HepG2 (cell line): ENCODE measurements at regions not wholly inside any gene's neighbourhood (a gene's known extent, or its start where the extent isn't known, plus 50 kb on each side); places are given as distances from the start of the nearest gene placed in this dataset.
"Not testable (repeated sequence)": the region's sequence is repeated elsewhere in the genome, so short reads cannot be mapped to it uniquely, and the experiment has no call there.

Source experiments
- FOXM1 ChIP-seq: sonication (generic); formaldehyde crosslinking; IDR thresholded peaks from 2 replicates; pipeline ENCODE4 v1.5.0; 2020; ENCODE audit warnings: missing genetic modification reagents
- HMGA1 ChIP-seq: sonication (generic); formaldehyde crosslinking; conservative IDR thresholded peaks from 2 replicates; pipeline ENCODE4 v1.4.0; 2020; ENCODE audit warnings: missing genetic modification reagents
- IRF2 ChIP-seq: IDR thresholded peaks from 2 replicates; pipeline ENCODE4 v1.6.1; 2018; ENCODE audit warnings: missing genetic modification reagents, missing compliant biosample characterization
- POLR2A ChIP-seq, 2 experiments: IDR thresholded peaks; 2 replicates each; pipeline ENCODE4 v1.6.1; 2011; ENCODE audit warnings: low read depth in 2 of 2, low read length in 2 of 2, mild to moderate bottlenecking in 1 of 2, moderate library complexity in 1 of 2; ENCODE audit not compliant: insufficient read depth in 1 of 2
- RAD21 ChIP-seq: fragments of 450-650 bp; formaldehyde crosslinking; IDR thresholded peaks from 2 replicates; pipeline ENCODE4 v1.5.0; 2020; ENCODE audit warnings: mild to moderate bottlenecking
- SP140L ChIP-seq: sonication (generic); formaldehyde crosslinking; IDR thresholded peaks from 2 replicates; pipeline ENCODE4 v1.4.0; 2020; ENCODE audit warnings: missing genetic modification reagents, borderline replicate concordance
- TAF1 ChIP-seq: sonication (generic); formaldehyde crosslinking; IDR thresholded peaks from 2 replicates; pipeline ENCODE4 v1.4.0; 2020; ENCODE audit warnings: missing genetic modification reagents
- ZBTB21 ChIP-seq: sonication (generic); formaldehyde crosslinking; IDR thresholded peaks from 2 replicates; pipeline ENCODE4 v1.4.0; 2020; ENCODE audit warnings: missing genetic modification reagents
- ZNF737 ChIP-seq: sonication (generic); formaldehyde crosslinking; IDR thresholded peaks from 2 replicates; pipeline ENCODE4 v1.5.0; 2020; ENCODE audit warnings: missing genetic modification reagents, mild to moderate bottlenecking, borderline replicate concordance
- TF ChIP-seq, protein P1 (sequence below): sonication (generic); formaldehyde crosslinking; IDR thresholded peaks from 2 replicates; pipeline ENCODE4 v1.4.0; 2020; ENCODE audit warnings: missing genetic modification reagents, borderline replicate concordance
- TF ChIP-seq, protein P2 (sequence below): sonication (generic); formaldehyde crosslinking; IDR thresholded peaks from 2 replicates; pipeline ENCODE4 v1.8.1; 2023; ENCODE audit warnings: mild to moderate bottlenecking, missing genetic modification reagents
- TF ChIP-seq, protein P3 (sequence below): sonication (generic); formaldehyde crosslinking; IDR thresholded peaks from 2 replicates; pipeline ENCODE4 v1.5.0; 2020; ENCODE audit warnings: mild to moderate bottlenecking, missing genetic modification reagents, moderate library complexity
- TF ChIP-seq, protein P4 (sequence below): sonication (generic); formaldehyde crosslinking; IDR thresholded peaks from 2 replicates; pipeline ENCODE4 v1.8.0; 2022; ENCODE audit warnings: mild to moderate bottlenecking, missing genetic modification reagents, moderate library complexity
- TF ChIP-seq, protein P5 (sequence below): sonication (generic); formaldehyde crosslinking; conservative IDR thresholded peaks from 2 replicates; pipeline ENCODE4 v1.8.0; 2022; ENCODE audit warnings: low read depth, missing genetic modification reagents

DNA sequence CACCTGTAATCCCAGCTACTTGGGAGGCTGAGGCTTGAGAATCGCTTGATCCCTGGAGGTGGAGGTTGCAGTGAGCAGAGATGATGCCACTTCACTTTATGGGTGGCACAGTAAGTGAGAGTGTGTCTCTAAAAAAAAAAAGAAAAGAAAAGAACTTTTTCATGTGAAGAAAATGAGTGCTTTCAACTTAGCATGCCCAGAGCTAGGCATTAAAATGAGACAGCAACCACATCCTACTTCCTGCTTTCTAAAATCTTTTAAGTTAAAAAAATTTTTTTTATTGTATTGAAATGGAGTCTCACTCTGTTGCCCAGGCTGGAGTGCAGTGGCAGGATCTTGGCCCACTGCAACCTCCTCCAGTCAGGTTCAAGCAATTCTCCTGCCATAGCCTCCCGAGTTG, 170.4 kb upstream of the NOTCH2NLA start:
- not testable (repeated sequence) for TF ChIP-seq POLR2A (IDR thresholded peaks at IDR 0.05; ENCODE audit: insufficient read depth in 1 of 2, low read depth in 2 of 2, low read length in 2 of 2); SP140L (CRISPR knock-in tag); RAD21 (CRISPR knock-in tag); ZBTB21 (CRISPR knock-in tag); IRF2 (CRISPR knock-in tag); TAF1; HMGA1 (CRISPR knock-in tag); ZNF737 (CRISPR knock-in tag); FOXM1 (CRISPR knock-in tag)
- TF ChIP-seq, protein P1, sequence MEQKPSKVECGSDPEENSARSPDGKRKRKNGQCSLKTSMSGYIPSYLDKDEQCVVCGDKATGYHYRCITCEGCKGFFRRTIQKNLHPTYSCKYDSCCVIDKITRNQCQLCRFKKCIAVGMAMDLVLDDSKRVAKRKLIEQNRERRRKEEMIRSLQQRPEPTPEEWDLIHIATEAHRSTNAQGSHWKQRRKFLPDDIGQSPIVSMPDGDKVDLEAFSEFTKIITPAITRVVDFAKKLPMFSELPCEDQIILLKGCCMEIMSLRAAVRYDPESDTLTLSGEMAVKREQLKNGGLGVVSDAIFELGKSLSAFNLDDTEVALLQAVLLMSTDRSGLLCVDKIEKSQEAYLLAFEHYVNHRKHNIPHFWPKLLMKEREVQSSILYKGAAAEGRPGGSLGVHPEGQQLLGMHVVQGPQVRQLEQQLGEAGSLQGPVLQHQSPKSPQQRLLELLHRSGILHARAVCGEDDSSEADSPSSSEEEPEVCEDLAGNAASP, result not testable (repeated sequence)
- TF ChIP-seq, protein P2, sequence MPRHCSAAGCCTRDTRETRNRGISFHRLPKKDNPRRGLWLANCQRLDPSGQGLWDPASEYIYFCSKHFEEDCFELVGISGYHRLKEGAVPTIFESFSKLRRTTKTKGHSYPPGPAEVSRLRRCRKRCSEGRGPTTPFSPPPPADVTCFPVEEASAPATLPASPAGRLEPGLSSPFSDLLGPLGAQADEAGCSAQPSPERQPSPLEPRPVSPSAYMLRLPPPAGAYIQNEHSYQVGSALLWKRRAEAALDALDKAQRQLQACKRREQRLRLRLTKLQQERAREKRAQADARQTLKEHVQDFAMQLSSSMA, result not testable (repeated sequence)
- TF ChIP-seq, protein P3, sequence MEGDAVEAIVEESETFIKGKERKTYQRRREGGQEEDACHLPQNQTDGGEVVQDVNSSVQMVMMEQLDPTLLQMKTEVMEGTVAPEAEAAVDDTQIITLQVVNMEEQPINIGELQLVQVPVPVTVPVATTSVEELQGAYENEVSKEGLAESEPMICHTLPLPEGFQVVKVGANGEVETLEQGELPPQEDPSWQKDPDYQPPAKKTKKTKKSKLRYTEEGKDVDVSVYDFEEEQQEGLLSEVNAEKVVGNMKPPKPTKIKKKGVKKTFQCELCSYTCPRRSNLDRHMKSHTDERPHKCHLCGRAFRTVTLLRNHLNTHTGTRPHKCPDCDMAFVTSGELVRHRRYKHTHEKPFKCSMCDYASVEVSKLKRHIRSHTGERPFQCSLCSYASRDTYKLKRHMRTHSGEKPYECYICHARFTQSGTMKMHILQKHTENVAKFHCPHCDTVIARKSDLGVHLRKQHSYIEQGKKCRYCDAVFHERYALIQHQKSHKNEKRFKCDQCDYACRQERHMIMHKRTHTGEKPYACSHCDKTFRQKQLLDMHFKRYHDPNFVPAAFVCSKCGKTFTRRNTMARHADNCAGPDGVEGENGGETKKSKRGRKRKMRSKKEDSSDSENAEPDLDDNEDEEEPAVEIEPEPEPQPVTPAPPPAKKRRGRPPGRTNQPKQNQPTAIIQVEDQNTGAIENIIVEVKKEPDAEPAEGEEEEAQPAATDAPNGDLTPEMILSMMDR (CRISPR knock-in tag), result not testable (repeated sequence)
- TF ChIP-seq, protein P4, sequence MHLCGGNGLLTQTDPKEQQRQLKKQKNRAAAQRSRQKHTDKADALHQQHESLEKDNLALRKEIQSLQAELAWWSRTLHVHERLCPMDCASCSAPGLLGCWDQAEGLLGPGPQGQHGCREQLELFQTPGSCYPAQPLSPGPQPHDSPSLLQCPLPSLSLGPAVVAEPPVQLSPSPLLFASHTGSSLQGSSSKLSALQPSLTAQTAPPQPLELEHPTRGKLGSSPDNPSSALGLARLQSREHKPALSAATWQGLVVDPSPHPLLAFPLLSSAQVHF (CRISPR knock-in tag), result not testable (repeated sequence)
- TF ChIP-seq, protein P5, sequence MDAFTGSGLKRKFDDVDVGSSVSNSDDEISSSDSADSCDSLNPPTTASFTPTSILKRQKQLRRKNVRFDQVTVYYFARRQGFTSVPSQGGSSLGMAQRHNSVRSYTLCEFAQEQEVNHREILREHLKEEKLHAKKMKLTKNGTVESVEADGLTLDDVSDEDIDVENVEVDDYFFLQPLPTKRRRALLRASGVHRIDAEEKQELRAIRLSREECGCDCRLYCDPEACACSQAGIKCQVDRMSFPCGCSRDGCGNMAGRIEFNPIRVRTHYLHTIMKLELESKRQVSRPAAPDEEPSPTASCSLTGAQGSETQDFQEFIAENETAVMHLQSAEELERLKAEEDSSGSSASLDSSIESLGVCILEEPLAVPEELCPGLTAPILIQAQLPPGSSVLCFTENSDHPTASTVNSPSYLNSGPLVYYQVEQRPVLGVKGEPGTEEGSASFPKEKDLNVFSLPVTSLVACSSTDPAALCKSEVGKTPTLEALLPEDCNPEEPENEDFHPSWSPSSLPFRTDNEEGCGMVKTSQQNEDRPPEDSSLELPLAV (CRISPR knock-in tag), result not testable (repeated sequence)
